Neuronal stem cell (in vitro differentiated cells): ENCODE measurements at regions not wholly inside any gene's neighbourhood (a gene's known extent, or its start where the extent isn't known, plus 50 kb on each side); places are given as distances from the start of the nearest gene placed in this dataset.

ENCODE experiments used
- DNase-seq: peaks from one replicate; pipeline ENCODE4 v3.0.0-alpha.2; 2013; ENCODE audit warnings: low spot score
- H2AFZ ChIP-seq: one replicate; pipeline ENCODE4 v1.6.1; 2013; ENCODE audit warnings: mild to moderate bottlenecking, low read length, inconsistent platforms
- H2AK5ac ChIP-seq: 2 replicates; pipeline ENCODE4 v1.6.1; 2013; ENCODE audit warnings: low read depth, mild to moderate bottlenecking, inconsistent platforms, low read length, moderate library complexity, mixed read lengths
- H2BK120ac ChIP-seq: 2 replicates; pipeline ENCODE4 v1.6.1; 2013; ENCODE audit warnings: low read depth, mild to moderate bottlenecking, inconsistent platforms, low read length, moderate library complexity, mixed read lengths
- H2BK12ac ChIP-seq: one replicate; pipeline ENCODE4 v1.6.1; 2013; ENCODE audit warnings: low read length, inconsistent platforms
- H2BK15ac ChIP-seq: 2 replicates; pipeline ENCODE4 v1.6.1; 2013; ENCODE audit warnings: mild to moderate bottlenecking, low read length, inconsistent platforms, mixed read lengths
- H2BK5ac ChIP-seq: one replicate; pipeline ENCODE4 v1.6.1; 2013; ENCODE audit warnings: inconsistent platforms, mild to moderate bottlenecking, low read length, moderate library complexity
- H3K14ac ChIP-seq: one replicate; pipeline ENCODE4 v1.6.1; 2013; ENCODE audit warnings: low read length, inconsistent platforms
- H3K18ac ChIP-seq: 2 replicates; pipeline ENCODE4 v1.6.1; 2013; ENCODE audit warnings: low read length, inconsistent platforms
- H3K23ac ChIP-seq: 2 replicates; pipeline ENCODE4 v1.6.1; 2013; ENCODE audit warnings: low read depth, mild to moderate bottlenecking, mixed read lengths, low read length, inconsistent platforms; ENCODE audit not compliant: poor library complexity
- H3K27ac ChIP-seq: replicated peaks from 3 replicates; pipeline ENCODE4 v1.5.1; 2013; ENCODE audit warnings: low read length, inconsistent platforms
- H3K27me3 ChIP-seq, 3 experiments: 2 replicates each; pipeline ENCODE4 v1.6.1; 2013; ENCODE audit warnings: low read length in 3 of 3, mild to moderate bottlenecking in 2 of 3, inconsistent platforms in 1 of 3, low read depth in 1 of 3, mixed read lengths in 1 of 3, moderate library complexity in 1 of 3; ENCODE audit not compliant: control insufficient read depth in 3 of 3, insufficient read depth in 3 of 3
- H3K36me3 ChIP-seq, 2 donors: replicated peaks in 1 of 2; 2 replicates each; pipeline ENCODE4 v1.6.1; 2013; ENCODE audit warnings: low read length in 2 of 2; ENCODE audit not compliant: control insufficient read depth in 2 of 2, insufficient read depth in 2 of 2
- H3K4ac ChIP-seq: 2 replicates; pipeline ENCODE4 v1.6.1; 2013; ENCODE audit warnings: inconsistent platforms, mild to moderate bottlenecking, low read length, moderate library complexity
- H3K4me1 ChIP-seq, 2 donors: 1 replicate in 1 of 2; 2 replicates in 1 of 2; pipeline ENCODE4 v1.6.1; 2013; ENCODE audit warnings: low read length in 2 of 2, low read depth in 1 of 2; ENCODE audit not compliant: control insufficient read depth in 2 of 2, insufficient read depth in 1 of 2
- H3K4me2 ChIP-seq: one replicate; pipeline ENCODE4 v1.6.1; 2013; ENCODE audit warnings: mild to moderate bottlenecking, low read length, inconsistent platforms; ENCODE audit not compliant: insufficient read depth, poor library complexity, severe bottlenecking
- H3K4me3 ChIP-seq, 2 donors: 2 replicates each; pipeline ENCODE4 v1.5.1; 2013; ENCODE audit warnings: low read length in 2 of 2, mild to moderate bottlenecking in 2 of 2, inconsistent platforms in 1 of 2, moderate library complexity in 1 of 2
- H3K79me1 ChIP-seq: one replicate; pipeline ENCODE4 v1.6.1; 2013; ENCODE audit warnings: low read depth, mild to moderate bottlenecking, inconsistent platforms, low read length, moderate library complexity
- H3K9ac ChIP-seq: one replicate; pipeline ENCODE4 v1.6.1; 2013; ENCODE audit warnings: mild to moderate bottlenecking, low read depth, low read length, inconsistent platforms; ENCODE audit not compliant: poor library complexity
- H3K9me3 ChIP-seq, 2 donors: replicated peaks in 1 of 2; 2 replicates each; pipeline versions ENCODE3 to v1.6.1; 2013; ENCODE audit warnings: low read length in 2 of 2, mild to moderate bottlenecking in 2 of 2, inconsistent platforms in 1 of 2, low read depth in 1 of 2, mixed read lengths in 1 of 2, moderate library complexity in 1 of 2; ENCODE audit not compliant: control insufficient read depth in 2 of 2, insufficient read depth in 1 of 2
- H4K8ac ChIP-seq: one replicate; pipeline ENCODE4 v1.6.1; 2013; ENCODE audit warnings: low read depth, mild to moderate bottlenecking, inconsistent platforms, low read length, moderate library complexity
- H4K91ac ChIP-seq: one replicate; pipeline ENCODE4 v1.6.1; 2013; ENCODE audit warnings: low read length, low read depth, mild to moderate bottlenecking, inconsistent platforms; ENCODE audit not compliant: poor library complexity
- WGBS, 2 donors: extraction: QIAGEN DNeasy Blood & Tissue Kit; methylation state at CpG; one replicate each; pipeline ENCODE4 v1.1.7; 2013; ENCODE audit warnings: missing lambda C conversion rate in 2 of 2, mixed read lengths in 1 of 2; ENCODE audit not compliant: insufficient read length in 2 of 2, insufficient replicate concordance in 1 of 2; ENCODE audit errors: extremely low coverage in 2 of 2; 5-methylcytosine and 5-hydroxymethylcytosine counted together

GRCh38 chr5:56763711-56764466 lies 51.5 kb upstream of the MAP3K1 start:
- H4K91ac ChIP-seq, result no peak overlapping the region
- no peak overlapping the region for H3K27ac ChIP-seq
- no peaks in the 10 kb centered on the region for H3K27me3 ChIP-seq
- H3K36me3 ChIP-seq, result no peaks in the 10 kb centered on the region
- no peak overlapping the region for H3K4me2 ChIP-seq
- H2BK15ac ChIP-seq, result no peak overlapping the region
- no peak for DNase-seq
- no peak overlapping the region for H3K18ac ChIP-seq
- H3K9ac ChIP-seq, result no peak overlapping the region
- no peak overlapping the region for H2BK120ac ChIP-seq
- H3K4ac ChIP-seq, result no peak overlapping the region
- H3K79me1 ChIP-seq, result no peaks in the 10 kb centered on the region
- WGBS, 2 donors, result no CpG with 5 or more reads among the region's 7 CpGs
- no peak overlapping the region for H3K4me3 ChIP-seq
- no peak overlapping the region for H4K8ac ChIP-seq
- no peak overlapping the region for H3K14ac ChIP-seq
- no peak overlapping the region for H2BK12ac ChIP-seq
- no peak overlapping the region for H2AFZ ChIP-seq
- no peak overlapping the region for H2BK5ac ChIP-seq
- no peaks in the 10 kb centered on the region for H3K9me3 ChIP-seq
- H3K4me1 ChIP-seq, result peaks cover 2 to 3% of the 10 kb centered on the region in 2 donors
- H3K23ac ChIP-seq, result no peak overlapping the region
- H2AK5ac ChIP-seq, result no peak overlapping the region

- Histone ChIP-seq H2BK5ac (no peak overlapping the region), H2BK12ac (no peak overlapping the region), H4K91ac (no peak overlapping the region), H3K9ac (no peak overlapping the region), H3K14ac (no peak overlapping the region), H3K27ac (no peak overlapping the region), H3K36me3 (no peaks in the 10 kb centered on the region), H3K27me3 (no peaks in the 10 kb centered on the region), H2AK5ac (no peak overlapping the region), H3K23ac (no peak overlapping the region), H2BK120ac (no peak overlapping the region), H3K79me1 (no peaks in the 10 kb centered on the region), H3K4me2 (no peak overlapping the region), H3K4me3 (no peak overlapping the region), H4K8ac (no peak overlapping the region), H3K4me1 (peaks cover 2 to 3% of the 10 kb centered on the region in 2 donors), H3K9me3 (no peaks in the 10 kb centered on the region), H3K4ac (no peak overlapping the region), H3K18ac (no peak overlapping the region), H2BK15ac (no peak overlapping the region), H2AFZ (no peak overlapping the region)
- no CpG with 5 or more reads among the region's 1 CpG for WGBS, 2 donors
- no peak for DNase-seq
Observed at GRCh38 chr5:56763182-56763581, 52.2 kb upstream of the MAP3K1 start.

- Histone ChIP-seq H3K27ac (no peak overlapping the region), H3K18ac (no peak overlapping the region), H3K27me3 (no peaks in the 10 kb centered on the region), H2BK15ac (no peak overlapping the region), H2AK5ac (no peak overlapping the region), H3K14ac (no peak overlapping the region), H3K4me3 (no peak overlapping the region), H3K9ac (no peak overlapping the region), H3K4me2 (no peak overlapping the region), H3K4me1 (peaks cover 2 to 3% of the 10 kb centered on the region in 2 donors), H3K23ac (no peak overlapping the region), H4K8ac (no peak overlapping the region), H2BK5ac (no peak overlapping the region), H2BK120ac (no peak overlapping the region), H3K79me1 (no peaks in the 10 kb centered on the region), H4K91ac (no peak overlapping the region), H2AFZ (peak overlapping the region; percentile 55), H3K36me3 (no peaks in the 10 kb centered on the region), H3K4ac (no peak overlapping the region), H3K9me3 (no peaks in the 10 kb centered on the region), H2BK12ac (no peak overlapping the region)
- WGBS, 2 donors, result no CpG with 5 or more reads among the region's 4 CpGs
- no peak for DNase-seq
Observed at GRCh38 chr5:56761151-56761885, 54.0 kb upstream of the MAP3K1 start.

- H4K8ac ChIP-seq, result no peak overlapping the region
- no peak overlapping the region for H3K27ac ChIP-seq
- DNase-seq, result peak; percentile 15
- H3K4me3 ChIP-seq, result peak overlapping the region in 1 of 2 donors; percentile 16
- H4K91ac ChIP-seq, result no peak overlapping the region
- no peaks in the 10 kb centered on the region for H3K27me3 ChIP-seq
- H2AK5ac ChIP-seq, result no peak overlapping the region
- no peak overlapping the region for H2BK5ac ChIP-seq
- peak overlapping the region; percentile 53 for H3K18ac ChIP-seq
- H3K23ac ChIP-seq, result no peak overlapping the region
- no peak overlapping the region for H3K9ac ChIP-seq
- H3K14ac ChIP-seq, result no peak overlapping the region
- no peak overlapping the region for H3K4me2 ChIP-seq
- H2BK12ac ChIP-seq, result no peak overlapping the region
- H3K9me3 ChIP-seq, result no peaks in the 10 kb centered on the region
- H3K36me3 ChIP-seq, result no peaks in the 10 kb centered on the region
- no CpG with 5 or more reads among the region's 5 CpGs for WGBS, 2 donors
- H3K4ac ChIP-seq, result no peak overlapping the region
- peaks cover 2 to 3% of the 10 kb centered on the region in 2 donors for H3K4me1 ChIP-seq
- no peaks in the 10 kb centered on the region for H3K79me1 ChIP-seq
- no peak overlapping the region for H2BK120ac ChIP-seq
- peak overlapping the region; percentile 55 for H2AFZ ChIP-seq
- H2BK15ac ChIP-seq, result no peak overlapping the region
Observed at GRCh38 chr5:56760723-56761122, 54.6 kb upstream of the MAP3K1 start.
